IMR-90 (cell line): ENCODE measurements at regions not wholly inside any gene's neighbourhood (a gene's known extent, or its start where the extent isn't known, plus 50 kb on each side); places are given as distances from the start of the nearest gene placed in this dataset.

ENCODE experiments used
- ATAC-seq: fragments of 200-7000 bp; cut with Tn5 transposase; 2 replicates; pipeline ENCODE4 v1.9.1; 2020; ENCODE audit warnings: low read depth, mild to moderate bottlenecking, moderate library complexity
- BruUV-seq: library from RNA; stranded (reverse); fragments of 400-500 nt; replicated peaks from 2 replicates; lab custom pipeline; 2021; lab: Mats Ljungman, UMichigan
- CTCF ChIA-PET: fragments of 300-600 bp; formaldehyde crosslinking; extraction: SDS; loops from one replicate; lab custom pipeline; 2021; ENCODE audit warnings: antibody characterized with exemption; lab: Yijun Ruan, JAX
- POLR2A ChIA-PET: fragments of 300-600 bp; sonication (Branson Sonifier 250); formaldehyde crosslinking; loops from one replicate; lab custom pipeline; 2022; ENCODE audit warnings: antibody characterized with exemption; ENCODE audit not compliant: unreplicated experiment; lab: Charles Lee
- DNase-seq: peaks from one replicate; pipeline ENCODE4 v3.0.0; 2013
- H2AFZ ChIP-seq: replicated peaks from 2 replicates; pipeline ENCODE3; 2013; ENCODE audit warnings: low read length, mild to moderate bottlenecking; ENCODE audit not compliant: poor library complexity
- H2AK5ac ChIP-seq: 2 replicates; pipeline ENCODE4 v1.6.1; 2013; ENCODE audit warnings: low read depth, low read length, inconsistent platforms
- H2AK9ac ChIP-seq: replicated peaks from 2 replicates; pipeline ENCODE3; 2013; ENCODE audit warnings: mild to moderate bottlenecking, low read depth, low read length, moderate library complexity; ENCODE audit not compliant: poor library complexity
- H2BK120ac ChIP-seq: 2 replicates; pipeline ENCODE4 v1.6.1; 2013; ENCODE audit warnings: low read depth, low read length, inconsistent platforms
- H2BK15ac ChIP-seq: 3 replicates; pipeline ENCODE4 v1.6.1; 2013; ENCODE audit warnings: low read depth, low read length, inconsistent platforms
- H2BK20ac ChIP-seq: 2 replicates; pipeline ENCODE4 v1.6.1; 2013; ENCODE audit warnings: low read depth, mild to moderate bottlenecking, inconsistent platforms, low read length, moderate library complexity
- H2BK5ac ChIP-seq: 2 replicates; pipeline ENCODE4 v1.6.1; 2013; ENCODE audit warnings: mild to moderate bottlenecking, low read depth, low read length, inconsistent platforms; ENCODE audit not compliant: poor library complexity, severe bottlenecking
- H3K14ac ChIP-seq: replicated peaks from 2 replicates; pipeline ENCODE4 v1.6.1; 2013; ENCODE audit warnings: low read depth, low read length, inconsistent platforms
- H3K18ac ChIP-seq: 2 replicates; pipeline ENCODE4 v1.6.1; 2013; ENCODE audit warnings: low read depth, low read length, control low read depth
- H3K23ac ChIP-seq: 2 replicates; pipeline ENCODE4 v1.6.1; 2013; ENCODE audit warnings: low read depth, low read length, inconsistent platforms
- H3K27ac ChIP-seq: 2 replicates; pipeline ENCODE4 v1.5.1; 2013; ENCODE audit warnings: mild to moderate bottlenecking, control low read depth, low read length; ENCODE audit not compliant: insufficient read depth
- H3K27me3 ChIP-seq: 2 replicates; pipeline ENCODE4 v1.6.1; 2013; ENCODE audit warnings: low read length; ENCODE audit not compliant: control insufficient read depth, insufficient read depth
- H3K36me3 ChIP-seq: 2 replicates; pipeline ENCODE4 v1.6.1; 2013; ENCODE audit warnings: low read length, mixed read lengths; ENCODE audit not compliant: control insufficient read depth, insufficient read depth
- H3K4ac ChIP-seq: 2 replicates; pipeline ENCODE4 v1.6.1; 2013; ENCODE audit warnings: low read depth, low read length, inconsistent platforms
- H3K4me1 ChIP-seq: 2 replicates; pipeline ENCODE4 v1.6.1; 2013; ENCODE audit warnings: low read length, mixed read lengths; ENCODE audit not compliant: control insufficient read depth, insufficient read depth
- H3K4me2 ChIP-seq: 2 replicates; pipeline ENCODE4 v1.6.1; 2013; ENCODE audit warnings: low read depth, mild to moderate bottlenecking, control low read depth, low read length, moderate library complexity
- H3K4me3 ChIP-seq: 2 replicates; pipeline ENCODE4 v1.5.1; 2013; ENCODE audit warnings: low read depth, mild to moderate bottlenecking, control low read depth, low read length, moderate library complexity; ENCODE audit not compliant: insufficient read depth
- H3K56ac ChIP-seq: 2 replicates; pipeline ENCODE4 v1.6.1; 2013; ENCODE audit warnings: low read length, inconsistent platforms; ENCODE audit not compliant: insufficient read depth; ENCODE audit errors: extremely low read depth
- H3K79me1 ChIP-seq, 2 experiments: 2 replicates each; pipeline ENCODE4 v1.6.1; 2013; ENCODE audit warnings: low read length in 2 of 2, inconsistent platforms in 1 of 2, low read depth in 1 of 2
- H3K9ac ChIP-seq: 2 replicates; pipeline ENCODE4 v1.6.1; 2013; ENCODE audit warnings: low read depth, low read length, control low read depth
- H3K9me1 ChIP-seq: 2 replicates; pipeline ENCODE4 v1.6.1; 2013; ENCODE audit warnings: low read length, inconsistent platforms; ENCODE audit not compliant: insufficient read depth
- H3K9me3 ChIP-seq: 2 replicates; pipeline ENCODE4 v1.6.1; 2013; ENCODE audit warnings: low read length; ENCODE audit not compliant: control insufficient read depth, insufficient read depth
- H4K20me1 ChIP-seq: 2 replicates; pipeline ENCODE4 v1.6.1; 2013; ENCODE audit warnings: low read length, inconsistent platforms; ENCODE audit not compliant: insufficient read depth
- H4K5ac ChIP-seq: 2 replicates; pipeline ENCODE4 v1.6.1; 2013; ENCODE audit warnings: mild to moderate bottlenecking, low read depth, low read length, control low read depth
- H4K8ac ChIP-seq, 2 experiments: 2 replicates each; pipeline ENCODE4 v1.6.1; 2013; ENCODE audit warnings: low read depth in 2 of 2, low read length in 2 of 2, control low read depth in 1 of 2, inconsistent platforms in 1 of 2
- H4K91ac ChIP-seq: 2 replicates; pipeline ENCODE4 v1.6.1; 2013; ENCODE audit warnings: low read depth, low read length, inconsistent platforms; ENCODE audit not compliant: insufficient read depth
- BHLHE40 ChIP-seq: fragments of 150-350 bp; IDR thresholded peaks from 2 replicates; pipeline ENCODE4 v1.6.1; 2016; ENCODE audit warnings: mild to moderate bottlenecking, low read depth, low read length
- CEBPB ChIP-seq: IDR thresholded peaks from 2 replicates; pipeline ENCODE4 v1.6.1; 2012; ENCODE audit warnings: low read depth, low read length, improper control_type of control experiment
- CHD1 ChIP-seq: IDR thresholded peaks from 2 replicates; pipeline ENCODE4 v1.6.1; 2012; ENCODE audit warnings: low read depth, low read length, improper control_type of control experiment
- FOS ChIP-seq: fragments of 150-350 bp; IDR thresholded peaks from 2 replicates; pipeline ENCODE4 v1.6.1; 2016; ENCODE audit warnings: low read depth, low read length
- MAFK ChIP-seq: IDR thresholded peaks from 2 replicates; pipeline ENCODE4 v1.6.1; 2012; ENCODE audit warnings: low read depth, low read length, improper control_type of control experiment
- MAZ ChIP-seq: IDR thresholded peaks from 2 replicates; pipeline ENCODE4 v1.6.1; 2012; ENCODE audit warnings: low read depth, mild to moderate bottlenecking, low read length, improper control_type of control experiment, moderate library complexity, borderline replicate concordance
- MXI1 ChIP-seq: IDR thresholded peaks from 2 replicates; pipeline ENCODE4 v1.6.1; 2012; ENCODE audit warnings: low read depth, mild to moderate bottlenecking, low read length, moderate library complexity, borderline replicate concordance
- NFE2L2 ChIP-seq: fragments of 150-350 bp; IDR thresholded peaks from 2 replicates; pipeline ENCODE4 v1.6.1; 2016; ENCODE audit warnings: low read depth, mild to moderate bottlenecking, low read length
- POLR2A ChIP-seq: IDR thresholded peaks from 2 replicates; pipeline ENCODE4 v1.6.1; 2012; ENCODE audit warnings: mild to moderate bottlenecking, low read depth, low read length
- RAD21 ChIP-seq: IDR thresholded peaks from 2 replicates; pipeline ENCODE4 v1.6.1; 2012; ENCODE audit warnings: low read length, improper control_type of control experiment
- RCOR1 ChIP-seq: IDR thresholded peaks from 2 replicates; pipeline ENCODE4 v1.6.1; 2012; ENCODE audit warnings: mild to moderate bottlenecking, low read length, improper control_type of control experiment; ENCODE audit not compliant: insufficient replicate concordance
- RFX5 ChIP-seq: IDR thresholded peaks from 2 replicates; pipeline ENCODE4 v1.8.0; 2012; ENCODE audit warnings: low read depth, mild to moderate bottlenecking, low read length, moderate library complexity
- SMC3 ChIP-seq: fragments of 150-350 bp; IDR thresholded peaks from 2 replicates; pipeline ENCODE4 v1.6.1; 2016; ENCODE audit warnings: low read depth, mild to moderate bottlenecking, antibody characterized with exemption, low read length, moderate library complexity
- WGBS, 2 experiments: methylation state at CpG; one replicate each; pipeline versions ENCODE4 v1.1.5 to v1.1.7; 2013; ENCODE audit warnings: missing lambda C conversion rate in 2 of 2; ENCODE audit not compliant: insufficient read length in 1 of 2; ENCODE audit errors: extremely low coverage in 2 of 2; 5-methylcytosine and 5-hydroxymethylcytosine counted together
- dilution Hi-C: fragments of 300-500 bp; cut with HindIII; formaldehyde crosslinking; loops from one replicate; pipeline ENCODE4 v1.14.3; 2018; ENCODE audit warnings: low sequenced_read_pairs; ENCODE audit not compliant: unreplicated experiment
- in situ Hi-C: fragments of 300-500 bp; cut with MboI; formaldehyde crosslinking; loops from 3 replicates; pipeline ENCODE4 v1.14.3; 2019; ENCODE audit warnings: low sequenced_read_pairs, inconsistent platforms, mixed read lengths
- intact Hi-C: fragments of 100-400 bp; cut with micrococcal nuclease; formaldehyde crosslinking; loops from 2 replicates; pipeline ENCODE4 v1.10.0; 2022
- TF ChIP-seq, protein P1 (sequence below): conservative IDR thresholded peaks from 2 replicates; pipeline ENCODE4 v1.5.1; 2012; ENCODE audit warnings: mild to moderate bottlenecking, low read depth, low read length, improper control_type of control experiment
- TF ChIP-seq, protein P2 (sequence below): fragments of 150-350 bp; IDR thresholded peaks from 2 replicates; pipeline ENCODE4 v1.6.1; 2016; ENCODE audit warnings: low read depth, mild to moderate bottlenecking, low read length, moderate library complexity, borderline replicate concordance
- TF ChIP-seq, protein P3 (sequence below): fragments of 150-350 bp; IDR thresholded peaks from 2 replicates; pipeline ENCODE4 v1.6.1; 2017; ENCODE audit warnings: mild to moderate bottlenecking, antibody characterized with exemption, low read length, low read depth

DNA sequence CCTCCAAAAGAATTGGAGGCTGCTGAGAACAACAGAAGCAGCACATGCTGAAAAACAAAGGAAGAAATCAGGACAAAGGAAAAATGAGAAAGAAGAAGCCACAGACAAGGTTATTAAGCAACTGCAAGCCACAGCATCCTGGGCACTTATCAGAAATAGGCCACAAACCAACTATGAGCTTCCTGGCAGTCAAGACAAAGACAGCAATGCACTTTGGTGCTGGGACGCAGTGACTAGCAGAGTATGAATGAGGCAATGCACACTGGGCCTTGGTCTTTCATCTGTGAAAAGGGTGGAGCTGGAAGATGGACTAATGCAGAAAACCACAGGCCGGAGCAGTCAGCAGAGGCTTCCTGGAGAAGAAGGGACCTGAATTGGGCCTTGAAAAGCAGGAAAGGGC is 56.0 kb upstream of the LINGO1 start:
- H3K4me2 ChIP-seq, result no peak overlapping the region
- CTCF ChIA-PET, result no interaction called here
- no peaks in the 10 kb centered on the region for H3K4me1 ChIP-seq
- H3K18ac ChIP-seq, result no peak overlapping the region
- ATAC-seq (no peak), DNase-seq (no peak)
- BruUV-seq, result no TSS peak
- no peak overlapping the region for H4K5ac ChIP-seq
- no peak overlapping the region for H4K8ac ChIP-seq
- no peaks in the 10 kb centered on the region for H3K36me3 ChIP-seq
- no peak overlapping the region for H3K23ac ChIP-seq
- no peak overlapping the region for H2AFZ ChIP-seq
- H2AK9ac ChIP-seq, result no peak overlapping the region
- H2BK5ac ChIP-seq, result no peak overlapping the region
- H3K56ac ChIP-seq, result no peak overlapping the region
- WGBS, 2 experiments, result 60% methylated on average over 2 of the region's 2 CpGs; no CpG with 5 or more reads in 1 of the 2 experiments
- no peak overlapping the region for H2BK120ac ChIP-seq
- H3K27ac ChIP-seq, result no peak overlapping the region
- no peak overlapping the region for H3K4me3 ChIP-seq
- H3K79me1 ChIP-seq, result no peaks in the 10 kb centered on the region
- intact Hi-C loops, result no loop called here
- no peak overlapping the region for H3K14ac ChIP-seq
- TF ChIP-seq, protein P1, sequence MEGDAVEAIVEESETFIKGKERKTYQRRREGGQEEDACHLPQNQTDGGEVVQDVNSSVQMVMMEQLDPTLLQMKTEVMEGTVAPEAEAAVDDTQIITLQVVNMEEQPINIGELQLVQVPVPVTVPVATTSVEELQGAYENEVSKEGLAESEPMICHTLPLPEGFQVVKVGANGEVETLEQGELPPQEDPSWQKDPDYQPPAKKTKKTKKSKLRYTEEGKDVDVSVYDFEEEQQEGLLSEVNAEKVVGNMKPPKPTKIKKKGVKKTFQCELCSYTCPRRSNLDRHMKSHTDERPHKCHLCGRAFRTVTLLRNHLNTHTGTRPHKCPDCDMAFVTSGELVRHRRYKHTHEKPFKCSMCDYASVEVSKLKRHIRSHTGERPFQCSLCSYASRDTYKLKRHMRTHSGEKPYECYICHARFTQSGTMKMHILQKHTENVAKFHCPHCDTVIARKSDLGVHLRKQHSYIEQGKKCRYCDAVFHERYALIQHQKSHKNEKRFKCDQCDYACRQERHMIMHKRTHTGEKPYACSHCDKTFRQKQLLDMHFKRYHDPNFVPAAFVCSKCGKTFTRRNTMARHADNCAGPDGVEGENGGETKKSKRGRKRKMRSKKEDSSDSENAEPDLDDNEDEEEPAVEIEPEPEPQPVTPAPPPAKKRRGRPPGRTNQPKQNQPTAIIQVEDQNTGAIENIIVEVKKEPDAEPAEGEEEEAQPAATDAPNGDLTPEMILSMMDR, result no peak
- no peak for TF ChIP-seq CHD1
- no peak for TF ChIP-seq SMC3
- no peak for TF ChIP-seq MAZ
- no peak for TF ChIP-seq BHLHE40
- TF ChIP-seq, protein P2, sequence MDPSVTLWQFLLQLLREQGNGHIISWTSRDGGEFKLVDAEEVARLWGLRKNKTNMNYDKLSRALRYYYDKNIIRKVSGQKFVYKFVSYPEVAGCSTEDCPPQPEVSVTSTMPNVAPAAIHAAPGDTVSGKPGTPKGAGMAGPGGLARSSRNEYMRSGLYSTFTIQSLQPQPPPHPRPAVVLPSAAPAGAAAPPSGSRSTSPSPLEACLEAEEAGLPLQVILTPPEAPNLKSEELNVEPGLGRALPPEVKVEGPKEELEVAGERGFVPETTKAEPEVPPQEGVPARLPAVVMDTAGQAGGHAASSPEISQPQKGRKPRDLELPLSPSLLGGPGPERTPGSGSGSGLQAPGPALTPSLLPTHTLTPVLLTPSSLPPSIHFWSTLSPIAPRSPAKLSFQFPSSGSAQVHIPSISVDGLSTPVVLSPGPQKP, result no peak
- TF ChIP-seq, protein P3, sequence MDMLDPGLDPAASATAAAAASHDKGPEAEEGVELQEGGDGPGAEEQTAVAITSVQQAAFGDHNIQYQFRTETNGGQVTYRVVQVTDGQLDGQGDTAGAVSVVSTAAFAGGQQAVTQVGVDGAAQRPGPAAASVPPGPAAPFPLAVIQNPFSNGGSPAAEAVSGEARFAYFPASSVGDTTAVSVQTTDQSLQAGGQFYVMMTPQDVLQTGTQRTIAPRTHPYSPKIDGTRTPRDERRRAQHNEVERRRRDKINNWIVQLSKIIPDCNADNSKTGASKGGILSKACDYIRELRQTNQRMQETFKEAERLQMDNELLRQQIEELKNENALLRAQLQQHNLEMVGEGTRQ, result no peak
- no peak for TF ChIP-seq MXI1
- TF ChIP-seq POLR2A, result no peak
- no peak for TF ChIP-seq MAFK
- no peak for TF ChIP-seq NFE2L2
- TF ChIP-seq CEBPB, result no peak
- no peak for TF ChIP-seq RFX5
- no peak for TF ChIP-seq RAD21
- no peak for TF ChIP-seq FOS
- no peak for TF ChIP-seq RCOR1
- no peak overlapping the region for H2AK5ac ChIP-seq
- H3K9ac ChIP-seq, result no peak overlapping the region
- no peak overlapping the region for H2BK15ac ChIP-seq
- H3K9me1 ChIP-seq, result no peaks in the 10 kb centered on the region
- dilution Hi-C loops, result no loop called here
- no peak overlapping the region for H2BK20ac ChIP-seq
- POLR2A ChIA-PET, result no interaction called here
- no peak overlapping the region for H4K91ac ChIP-seq
- peaks cover 31% of the 10 kb centered on the region for H3K27me3 ChIP-seq
- H3K9me3 ChIP-seq, result no peaks in the 10 kb centered on the region
- H4K20me1 ChIP-seq, result no peaks in the 10 kb centered on the region
- no peak overlapping the region for H3K4ac ChIP-seq
- in situ Hi-C loops, result no loop called here
